Raji (cell line): ENCODE measurements at regions not wholly inside any gene's neighbourhood (a gene's known extent, or its start where the extent isn't known, plus 50 kb on each side); places are given as distances from the start of the nearest gene placed in this dataset.

ENCODE experiments used
- POLR2A ChIP-seq: IDR thresholded peaks from 2 replicates; pipeline ENCODE4 v1.6.1; 2011; ENCODE audit warnings: low read depth, low read length, control low read depth; ENCODE audit not compliant: insufficient read depth

DNA sequence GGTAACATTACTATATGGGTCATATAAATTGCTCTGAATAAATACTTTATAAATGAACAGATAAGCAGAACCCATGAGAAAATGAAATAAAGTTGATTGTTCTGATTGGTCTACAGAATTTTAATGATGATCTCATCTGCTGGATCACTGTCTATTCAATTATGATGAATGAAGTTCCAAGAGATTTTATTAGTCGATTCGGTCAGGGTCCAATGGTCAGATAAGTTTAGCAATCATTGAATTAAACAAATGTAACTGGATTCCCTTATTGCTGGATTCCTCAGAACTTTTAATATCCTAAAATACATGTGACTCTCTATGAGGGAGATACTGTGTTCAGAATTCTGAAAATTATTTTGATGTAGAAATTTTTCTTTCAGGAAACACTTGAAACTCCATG lies 715.2 kb downstream of the EPM2A start:
- TF ChIP-seq POLR2A: no peak

DNA sequence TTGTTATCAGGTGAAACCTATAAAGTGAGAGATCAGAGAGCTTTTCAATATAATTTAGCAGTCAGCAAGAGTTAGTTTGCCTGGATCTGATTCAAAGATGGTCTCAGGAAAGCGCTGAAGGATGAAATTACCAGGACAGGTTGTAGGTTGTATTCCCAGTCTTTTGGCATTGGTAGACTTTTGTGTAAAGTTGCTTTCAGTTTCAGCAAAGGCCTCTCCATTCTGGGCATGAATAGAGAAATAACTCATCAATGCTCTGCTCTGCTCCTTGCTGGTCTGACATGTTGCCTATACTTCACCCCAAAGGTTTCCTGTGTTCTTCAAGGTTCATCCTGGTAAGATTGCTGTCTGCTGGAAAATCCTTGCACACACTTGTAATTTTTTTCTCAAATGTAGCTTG lies 714.8 kb downstream of the EPM2A start:
- TF ChIP-seq POLR2A: no peak

- no peak for TF ChIP-seq POLR2A
These were observed 713.0 kb downstream of the EPM2A start for GRCh38 chr6:145022199-145022796.

GRCh38 chr6:145023116-145023726 lies 712.1 kb downstream of the EPM2A start:
- TF ChIP-seq POLR2A: no peak

DNA sequence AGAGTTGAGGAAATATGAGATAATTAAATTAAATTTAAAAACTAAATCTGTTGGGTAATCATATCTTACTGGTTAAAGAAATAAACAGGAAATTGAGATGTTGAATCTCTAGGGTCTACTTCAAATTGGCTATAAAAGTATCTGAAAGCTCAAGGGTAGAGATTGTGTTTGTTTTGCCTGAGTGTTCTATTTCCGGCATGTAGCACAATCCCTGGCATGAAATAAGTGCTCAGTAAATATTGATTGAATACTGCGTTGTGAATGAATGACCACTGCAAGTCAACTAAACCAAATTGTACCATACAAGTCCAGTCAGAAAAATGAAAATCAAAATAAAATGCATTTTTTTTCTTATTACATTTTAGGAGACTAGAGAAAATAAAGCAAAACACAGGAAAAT lies 709.8 kb downstream of the EPM2A start:
- TF ChIP-seq POLR2A: no peak

DNA sequence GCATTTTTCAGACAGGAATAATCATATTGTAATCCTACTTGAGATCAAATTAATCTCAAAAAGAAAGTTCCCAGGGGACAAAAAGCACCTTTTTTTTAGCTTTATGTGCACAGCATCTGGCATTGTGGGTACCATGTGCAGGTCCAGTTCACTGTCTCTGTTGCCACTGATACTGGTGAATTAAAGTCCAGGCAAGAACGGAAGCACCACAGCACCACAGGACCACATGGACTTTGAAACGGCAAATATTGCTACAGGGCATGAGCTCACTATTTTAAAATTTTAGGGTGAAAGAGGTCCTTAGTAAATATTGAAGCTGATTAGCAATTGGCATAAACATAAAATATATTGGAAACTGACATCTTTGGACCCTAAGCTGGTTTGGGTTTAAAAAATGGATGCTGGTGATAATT lies 709.0 kb downstream of the EPM2A start:
- TF ChIP-seq POLR2A: no peak

- no peak for TF ChIP-seq POLR2A
These were observed 707.0 kb downstream of the EPM2A start for GRCh38 chr6:145028144-145028818.

GRCh38 chr6:145031001-145031400 lies 704.3 kb downstream of the EPM2A start:
- no peak for TF ChIP-seq POLR2A

- no peak for TF ChIP-seq POLR2A
These were observed 703.4 kb downstream of the EPM2A start for GRCh38 chr6:145031962-145032361.

DNA sequence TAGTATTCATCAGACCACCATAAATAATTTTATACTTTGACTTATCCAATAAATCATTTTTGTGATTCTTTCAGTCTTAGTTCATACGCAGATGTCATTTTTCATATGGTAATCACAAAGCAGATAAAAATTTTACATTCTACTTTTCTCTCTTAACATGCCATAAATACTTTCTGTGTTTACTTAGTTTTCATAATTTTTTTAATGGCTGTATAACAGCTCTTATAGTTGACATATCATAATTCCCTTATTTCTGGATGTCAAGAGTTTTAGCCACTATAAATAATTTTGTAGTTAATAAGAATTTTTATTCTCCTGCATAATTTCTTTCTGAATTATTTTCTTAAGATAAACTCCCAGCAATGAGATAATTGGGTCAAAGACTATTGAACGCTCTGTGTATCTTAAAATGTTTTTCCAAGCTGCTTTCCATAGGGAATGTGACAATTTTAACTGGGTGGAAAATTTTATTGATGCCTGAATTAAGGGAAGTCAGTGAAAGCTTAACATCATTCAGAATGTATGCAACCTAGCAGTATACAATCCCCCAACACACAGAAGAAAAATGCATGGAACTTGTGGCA lies 702.7 kb downstream of the EPM2A start:
- TF ChIP-seq POLR2A: no peak

GRCh38 chr6:145034664-145035063 lies 700.7 kb downstream of the EPM2A start:
- no peak for TF ChIP-seq POLR2A

DNA sequence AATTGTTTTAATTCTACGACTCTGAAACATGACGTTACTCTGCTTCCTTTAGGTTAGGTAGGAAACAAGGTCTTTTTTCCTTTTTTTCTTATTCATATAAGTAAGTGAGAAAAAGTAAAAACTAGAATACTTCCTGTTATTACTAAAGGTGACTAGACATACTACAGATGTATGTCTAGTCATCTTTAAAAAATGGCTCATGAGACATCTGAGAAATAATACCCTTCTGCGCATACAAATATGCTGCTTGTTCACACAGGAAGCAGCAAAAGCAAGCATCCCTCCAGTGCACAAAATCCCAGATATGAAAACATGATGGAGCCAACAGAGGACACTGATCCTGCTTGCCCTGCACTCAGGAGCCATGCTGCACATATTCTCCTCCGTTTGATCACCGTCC lies 699.1 kb downstream of the EPM2A start:
- TF ChIP-seq POLR2A: no peak

DNA sequence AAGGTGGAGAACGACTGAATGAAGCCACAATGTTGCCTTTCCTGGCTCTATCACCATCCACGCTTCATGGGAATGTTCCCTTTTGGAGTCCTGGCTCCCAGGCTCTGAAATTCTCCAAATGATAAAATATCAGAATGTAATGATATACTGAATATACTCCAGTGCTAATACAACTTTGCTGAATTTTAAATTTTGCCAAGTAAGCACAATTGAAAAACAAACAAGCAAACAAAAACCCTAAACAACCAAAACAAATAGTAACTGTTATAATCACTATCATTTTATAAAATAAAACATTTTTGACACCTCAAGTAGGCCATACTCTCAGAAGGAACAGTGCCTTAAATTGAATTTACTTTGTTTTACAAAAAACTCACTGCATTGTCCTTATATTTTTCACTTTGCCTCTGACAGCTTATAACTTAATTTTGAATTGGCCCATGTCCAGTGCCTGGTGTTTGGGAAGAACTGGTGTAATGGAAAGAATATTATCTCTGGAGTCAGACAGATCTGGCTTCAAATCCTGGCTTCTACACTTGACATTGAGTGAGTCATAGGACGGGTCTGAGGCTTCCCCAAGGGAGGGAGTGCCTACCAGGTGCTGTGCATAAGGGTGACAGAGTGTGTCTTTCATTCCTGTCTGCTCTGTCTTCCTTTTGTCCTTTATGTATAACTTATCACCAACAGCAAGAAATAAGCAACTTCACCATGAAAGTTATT lies 698.3 kb downstream of the EPM2A start:
- no peak for TF ChIP-seq POLR2A

DNA sequence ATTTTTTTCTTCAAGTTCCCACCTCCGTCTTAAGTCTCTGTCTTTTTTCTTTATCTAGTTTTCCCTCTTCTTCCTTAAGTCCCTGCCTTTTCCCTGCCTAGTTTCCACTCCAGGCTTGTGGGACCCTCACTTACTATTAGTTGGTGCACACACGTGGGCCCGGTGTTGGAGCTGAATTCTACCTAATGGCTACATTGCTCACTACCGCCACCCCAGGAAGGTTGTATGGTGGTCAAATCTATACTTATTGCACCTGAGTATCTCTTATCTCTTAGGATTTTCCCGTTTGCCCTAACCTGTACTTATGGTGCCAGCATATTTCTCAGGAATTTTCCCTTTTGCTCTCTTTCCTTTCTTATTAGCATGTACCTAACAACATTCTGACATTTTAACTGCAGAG lies 692.8 kb downstream of the EPM2A start:
- no peak for TF ChIP-seq POLR2A

DNA sequence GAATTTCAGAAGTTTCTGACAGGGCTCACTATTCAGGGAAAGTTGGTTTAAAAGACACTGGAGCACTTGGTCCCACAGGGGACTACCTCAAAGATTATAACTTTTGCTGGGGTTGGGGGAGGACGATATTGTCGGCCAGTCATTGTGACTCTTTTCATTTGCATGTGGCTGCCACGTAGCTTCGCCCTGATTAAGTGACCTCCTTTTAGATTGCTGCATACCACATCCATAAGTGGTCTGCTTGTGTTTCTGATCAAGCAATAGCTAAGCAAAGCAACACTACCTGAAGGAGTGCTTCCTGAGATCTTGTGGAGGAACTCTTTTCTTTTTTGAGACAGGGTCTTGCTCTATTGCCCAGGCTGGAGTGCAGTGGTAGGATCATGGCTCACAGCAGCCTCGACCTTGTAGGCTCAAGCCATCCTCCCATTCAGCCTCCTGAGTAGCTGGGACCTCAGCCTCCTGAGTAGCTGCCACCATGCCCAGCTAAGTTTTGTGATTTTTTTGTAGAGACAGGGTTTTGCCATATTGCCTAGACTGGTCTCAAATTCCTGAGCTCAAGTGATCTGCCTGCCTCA lies 691.3 kb downstream of the EPM2A start:
- no peak for TF ChIP-seq POLR2A
